ENCODE measurements at regions not wholly inside any gene's neighbourhood (a gene's known extent, or its start where the extent isn't known, plus 50 kb on each side); places are given as distances from the start of the nearest gene placed in this dataset.

DNA sequence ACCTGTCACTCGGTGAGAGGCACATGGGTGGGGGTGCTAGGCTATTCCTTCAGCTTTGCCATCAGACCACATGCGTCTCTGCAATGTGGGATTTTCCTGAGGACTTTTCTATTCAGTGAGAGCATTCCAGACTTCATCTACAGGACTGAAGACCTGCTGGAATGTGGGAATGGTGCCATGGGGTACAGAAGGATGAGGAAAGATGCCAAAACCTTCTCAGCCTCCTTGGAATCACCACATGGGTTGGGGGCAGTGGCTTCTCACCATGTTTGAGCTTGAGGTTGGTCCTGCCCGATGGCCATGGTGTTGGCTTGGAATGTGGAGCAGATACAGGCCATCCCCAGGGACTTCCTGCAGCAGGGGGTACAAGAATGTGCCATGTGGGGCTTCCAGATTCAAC lies 80.9 kb upstream of the KLF13 start:
- DNase-seq: no peak

DNA sequence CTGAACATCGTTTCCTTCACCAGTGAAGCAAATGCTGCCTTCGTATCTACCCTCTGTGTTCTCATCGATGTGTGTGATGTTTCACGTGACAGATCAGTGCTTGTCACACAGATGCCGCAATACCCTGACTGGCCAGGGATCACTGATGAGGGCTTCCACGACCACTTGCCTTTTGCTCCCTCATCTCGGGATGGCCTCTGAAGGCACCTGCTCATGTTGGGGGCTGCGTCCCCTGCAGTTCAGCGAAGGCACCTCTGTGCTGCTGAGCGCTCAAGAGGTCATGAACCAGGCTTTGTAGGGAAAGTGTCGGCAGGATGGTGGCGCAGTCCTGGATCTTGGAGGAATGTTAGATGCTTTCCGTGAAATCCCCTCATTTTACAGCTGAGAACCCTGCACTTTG lies 79.2 kb upstream of the KLF13 start:
- DNase-seq: no peak

DNA sequence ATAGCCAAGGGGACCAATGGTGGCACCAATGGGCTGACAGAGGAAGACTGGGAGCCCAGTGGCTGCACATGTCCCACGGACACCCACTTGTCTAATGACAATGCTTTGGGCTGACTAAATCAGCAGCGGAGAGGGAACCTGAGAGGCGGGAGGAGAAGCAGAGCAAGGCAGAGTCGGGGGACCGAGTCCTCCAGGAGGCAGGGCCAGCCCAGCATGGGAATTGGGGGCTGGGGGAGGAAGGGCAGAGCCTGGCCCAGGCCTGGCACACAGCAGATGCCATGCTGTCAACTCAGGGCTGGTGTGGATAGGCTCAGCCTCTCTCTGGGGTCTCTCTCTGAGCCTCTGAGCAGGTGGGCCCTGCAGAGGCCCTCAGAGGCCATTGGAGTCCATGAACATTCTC lies 78.4 kb upstream of the KLF13 start:
- no peak for DNase-seq

DNA sequence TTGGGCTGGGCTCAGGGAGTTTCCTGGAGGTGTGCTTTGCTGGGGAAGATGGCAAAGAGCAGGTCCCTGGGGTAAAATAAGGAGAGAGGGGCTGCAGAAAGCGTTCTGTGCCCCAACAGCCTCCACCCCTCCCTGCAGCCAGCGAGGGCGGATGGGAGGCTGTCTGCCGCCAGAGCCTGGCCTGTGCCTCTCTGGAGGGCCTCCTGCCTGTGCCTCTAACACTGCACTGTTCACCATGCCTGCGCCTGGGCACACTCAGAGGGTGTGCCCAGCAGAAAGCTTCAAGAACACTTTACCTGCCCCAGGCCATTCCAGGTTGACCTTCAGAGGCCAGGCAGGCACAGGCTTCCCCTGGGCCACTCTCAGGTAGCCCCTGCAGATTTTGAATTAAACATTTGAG lies 77.7 kb upstream of the KLF13 start:
- DNase-seq: no peak

DNA sequence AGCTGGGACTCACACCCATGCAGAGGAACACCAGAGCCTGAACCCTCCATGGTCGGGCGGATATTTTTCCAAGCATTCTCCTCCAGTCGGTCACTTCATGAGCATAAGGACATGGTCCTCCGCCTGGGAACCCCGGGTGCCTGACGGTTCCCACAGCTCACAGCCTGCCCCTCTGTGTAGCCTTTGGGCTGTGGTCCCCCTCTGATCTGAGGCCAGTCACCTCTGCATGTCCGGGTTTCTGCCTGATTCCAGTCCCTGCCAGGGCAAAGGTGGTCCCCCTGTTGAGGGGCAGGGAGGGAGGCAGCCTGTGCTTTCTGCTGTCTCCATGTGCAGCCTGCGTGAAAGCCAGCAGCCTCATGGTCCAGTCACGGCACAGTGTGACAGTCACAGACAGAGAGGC lies 76.6 kb upstream of the KLF13 start:
- DNase-seq: no peak

DNA sequence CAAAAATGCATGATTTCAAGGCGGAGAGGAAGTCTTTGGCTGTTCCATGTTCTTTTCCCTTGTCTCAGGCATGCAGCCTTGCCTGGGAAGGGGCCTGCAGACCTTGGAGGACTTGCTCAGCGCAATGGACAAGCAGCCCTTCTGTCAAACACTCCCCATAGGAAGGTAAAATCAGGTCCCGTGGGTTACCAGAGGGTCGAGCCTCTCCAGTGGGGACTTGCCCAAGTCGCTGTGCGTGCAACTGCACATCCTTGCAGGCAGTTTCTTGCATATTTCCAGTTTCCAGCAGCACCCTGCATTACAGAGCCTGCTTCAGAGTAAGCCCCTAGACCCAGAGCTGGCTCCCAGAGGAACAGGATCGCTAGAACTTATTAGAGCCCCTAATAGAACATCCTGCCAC lies 75.5 kb upstream of the KLF13 start:
- no peak for DNase-seq

DNA sequence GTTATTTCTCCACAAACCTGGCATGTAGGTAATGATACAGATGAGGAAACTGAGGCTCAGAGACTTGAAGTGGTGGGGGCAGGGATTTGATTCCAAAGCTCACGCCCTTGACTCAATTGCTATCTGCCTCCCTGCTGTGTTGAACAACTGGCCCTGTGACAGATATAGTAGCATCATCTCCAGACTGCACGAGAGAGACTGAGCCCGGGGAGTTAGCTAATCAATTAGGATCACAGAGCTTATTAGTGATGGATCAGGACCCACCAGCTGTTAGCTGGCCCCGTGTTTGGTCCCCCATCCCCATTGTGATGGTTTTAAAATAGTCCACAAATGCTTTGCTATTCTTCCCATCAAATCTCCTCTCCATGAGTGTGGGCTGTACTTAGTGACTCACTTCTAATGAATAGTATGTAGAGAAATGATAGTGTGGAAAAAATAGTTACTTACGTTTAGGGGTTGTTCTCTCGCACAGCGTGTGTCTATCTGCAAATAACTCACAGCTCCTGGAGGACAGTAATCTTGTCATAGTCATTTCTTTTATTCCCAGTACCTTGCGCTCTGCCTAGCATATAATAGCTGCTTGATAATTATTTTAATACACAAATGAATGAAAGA lies 74.4 kb upstream of the KLF13 start:
- DNase-seq: peak; percentile 23

DNA sequence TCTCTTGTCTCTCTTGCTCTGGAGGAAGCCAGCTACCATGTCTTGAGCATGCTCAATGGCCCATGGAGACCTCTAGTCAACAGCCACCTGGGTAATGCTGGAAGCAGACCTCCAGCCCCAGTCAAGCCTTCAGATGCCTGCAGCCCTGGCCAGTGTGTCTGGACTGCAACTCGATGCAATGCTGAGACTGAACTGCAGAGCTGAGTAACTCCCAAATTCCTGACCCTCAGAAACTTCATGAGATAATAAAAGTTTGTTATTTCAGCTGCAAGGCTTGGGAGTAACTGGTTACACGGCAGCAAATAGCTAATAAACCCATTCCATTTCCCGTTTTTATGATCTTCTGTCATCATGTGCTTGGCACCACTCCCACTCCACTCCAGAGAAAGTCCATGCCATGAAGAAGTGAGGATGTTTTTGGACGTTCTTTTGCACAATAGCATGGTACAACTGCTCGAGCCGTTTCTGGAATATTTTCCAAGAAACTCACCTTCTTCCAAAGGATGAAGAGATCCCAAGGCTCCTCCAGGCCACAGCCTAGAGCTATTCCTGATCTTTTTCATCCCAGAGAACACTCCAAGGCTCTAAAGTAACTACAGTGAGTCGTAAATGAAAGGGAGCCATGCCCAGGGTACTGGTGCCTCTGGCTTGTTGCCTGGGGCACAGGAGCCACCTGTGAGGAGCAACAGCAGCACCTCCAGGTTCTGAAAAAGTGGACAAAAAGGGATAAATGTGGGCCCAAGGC lies 72.0 kb upstream of the KLF13 start:
- DNase-seq: no peak

DNA sequence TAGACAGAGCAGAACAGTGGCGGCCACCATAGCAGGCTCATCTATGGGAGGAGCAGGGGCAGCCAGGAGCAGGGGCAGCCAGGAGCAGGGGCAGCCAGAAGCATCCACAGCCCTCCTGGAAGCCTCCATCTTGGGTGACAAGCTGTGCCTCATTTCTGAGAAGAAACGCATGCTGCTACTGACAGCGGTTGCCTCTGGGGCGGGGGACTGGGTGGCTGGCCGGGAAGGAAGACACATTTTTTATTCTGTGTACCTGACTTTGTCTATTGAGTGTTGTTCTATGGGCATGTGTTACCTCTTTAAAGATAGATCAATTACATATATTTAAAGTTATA lies 71.5 kb upstream of the KLF13 start:
- no peak for DNase-seq

DNA sequence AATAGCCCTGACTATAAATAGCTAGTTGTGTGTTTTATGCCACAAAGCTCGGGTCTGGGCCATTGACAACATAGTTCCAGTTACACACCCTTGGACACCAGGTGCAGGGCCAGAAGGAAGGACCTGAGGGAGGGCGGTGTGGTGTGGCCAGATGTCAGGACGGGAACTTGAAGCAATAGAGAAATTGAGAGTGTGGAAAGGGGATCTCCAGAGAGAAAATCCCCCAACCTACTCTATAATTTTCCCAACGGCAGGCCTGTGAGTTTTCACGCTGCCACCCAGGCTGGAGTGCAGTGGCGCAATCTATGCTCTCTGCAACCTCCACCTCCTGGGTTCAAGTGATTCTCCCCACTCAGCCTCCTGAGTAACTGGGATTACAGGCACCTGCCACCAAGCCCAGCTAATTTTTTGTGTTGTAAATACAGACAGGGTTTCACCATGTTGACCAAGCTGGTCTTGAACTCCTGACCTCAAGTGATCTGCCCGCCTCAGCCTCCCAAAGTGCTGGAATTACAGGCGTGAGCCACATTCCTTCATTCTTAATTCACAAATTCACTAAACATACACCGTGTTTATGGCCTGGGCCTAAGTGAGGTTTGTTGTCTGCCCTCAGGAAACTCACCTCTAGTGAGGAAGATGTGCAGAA lies 70.8 kb upstream of the KLF13 start:
- no peak for DNase-seq

DNA sequence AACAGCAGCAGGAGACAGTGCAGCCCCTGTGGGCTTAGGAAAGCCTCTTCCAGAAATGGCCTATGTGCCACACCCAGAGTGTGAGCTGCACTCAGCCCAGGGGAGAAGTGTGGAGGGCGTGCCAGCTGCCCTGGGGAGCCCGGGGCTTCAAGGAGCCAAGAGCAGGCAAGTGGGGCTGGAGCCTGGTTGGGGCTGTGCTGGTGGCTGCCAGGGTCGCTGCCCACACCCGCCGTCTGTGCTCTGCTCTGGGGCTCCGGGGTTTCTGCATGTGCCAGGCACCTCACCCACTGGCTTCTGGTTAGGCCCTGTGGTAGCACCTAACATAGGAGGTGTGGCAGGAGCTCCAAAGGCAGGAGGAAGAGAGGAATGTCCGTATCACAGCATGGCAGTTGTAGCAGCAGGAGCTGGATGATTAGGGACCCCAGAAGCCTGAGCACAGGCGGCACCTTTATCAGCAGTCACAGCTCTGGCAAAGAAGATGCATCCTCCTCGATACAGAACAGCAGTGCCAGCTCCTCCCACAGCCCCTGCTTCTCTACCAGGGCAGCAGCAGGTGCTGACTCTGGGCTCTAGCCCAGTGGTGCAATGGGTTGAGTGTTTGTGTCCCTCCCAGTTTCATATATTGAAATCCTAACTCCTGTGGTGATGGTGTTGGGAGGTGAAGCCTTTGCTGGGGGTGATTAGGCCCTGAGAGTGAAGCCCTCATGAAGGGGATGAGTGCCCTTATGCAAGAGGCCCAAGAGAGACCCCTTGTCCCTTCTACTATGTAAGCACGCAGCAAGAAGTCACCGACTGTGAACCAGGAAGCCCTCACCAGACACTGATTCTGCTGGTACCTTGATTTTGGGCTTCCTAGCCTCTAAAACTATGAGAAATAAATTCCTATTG lies 70.0 kb upstream of the KLF13 start:
- DNase-seq: no peak

DNA sequence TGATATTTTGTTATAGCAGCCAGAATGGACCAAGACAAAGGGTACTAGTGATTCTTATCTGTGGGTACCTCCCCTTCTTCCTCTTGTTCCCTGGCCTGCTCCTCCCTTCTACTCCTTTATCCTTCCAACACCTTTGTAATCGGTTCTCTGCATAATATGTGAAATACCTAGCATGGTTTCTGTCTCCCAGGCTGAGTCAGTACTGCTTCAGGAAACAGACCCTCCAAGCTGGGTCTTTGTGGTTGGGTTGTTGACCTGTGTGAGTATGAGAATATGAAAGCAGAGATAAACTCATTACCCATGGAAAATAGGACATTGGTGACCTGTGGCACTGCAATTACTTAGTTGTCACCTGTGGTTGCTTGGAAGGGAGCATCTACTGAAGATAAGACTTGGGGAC lies 69.3 kb upstream of the KLF13 start:
- no peak for DNase-seq

DNA sequence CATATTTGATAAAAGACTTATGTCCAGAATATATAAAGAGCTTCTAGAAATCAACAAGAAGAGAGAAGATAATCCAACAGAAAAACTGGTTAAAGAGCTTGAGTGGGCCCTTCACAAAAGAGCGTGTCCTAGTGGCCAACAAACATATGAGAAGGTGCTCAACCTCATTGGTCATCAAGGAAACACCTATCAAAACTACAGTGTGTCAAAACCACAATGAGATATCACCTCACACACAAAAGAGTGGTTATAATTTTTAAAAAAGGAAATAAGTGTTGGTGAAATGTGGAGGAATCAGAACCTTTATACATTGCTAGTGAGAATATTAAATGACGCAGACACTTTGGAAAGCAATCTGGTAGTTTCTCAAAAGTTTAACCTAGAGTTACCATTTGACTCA lies 68.4 kb upstream of the KLF13 start:
- no peak for DNase-seq

DNA sequence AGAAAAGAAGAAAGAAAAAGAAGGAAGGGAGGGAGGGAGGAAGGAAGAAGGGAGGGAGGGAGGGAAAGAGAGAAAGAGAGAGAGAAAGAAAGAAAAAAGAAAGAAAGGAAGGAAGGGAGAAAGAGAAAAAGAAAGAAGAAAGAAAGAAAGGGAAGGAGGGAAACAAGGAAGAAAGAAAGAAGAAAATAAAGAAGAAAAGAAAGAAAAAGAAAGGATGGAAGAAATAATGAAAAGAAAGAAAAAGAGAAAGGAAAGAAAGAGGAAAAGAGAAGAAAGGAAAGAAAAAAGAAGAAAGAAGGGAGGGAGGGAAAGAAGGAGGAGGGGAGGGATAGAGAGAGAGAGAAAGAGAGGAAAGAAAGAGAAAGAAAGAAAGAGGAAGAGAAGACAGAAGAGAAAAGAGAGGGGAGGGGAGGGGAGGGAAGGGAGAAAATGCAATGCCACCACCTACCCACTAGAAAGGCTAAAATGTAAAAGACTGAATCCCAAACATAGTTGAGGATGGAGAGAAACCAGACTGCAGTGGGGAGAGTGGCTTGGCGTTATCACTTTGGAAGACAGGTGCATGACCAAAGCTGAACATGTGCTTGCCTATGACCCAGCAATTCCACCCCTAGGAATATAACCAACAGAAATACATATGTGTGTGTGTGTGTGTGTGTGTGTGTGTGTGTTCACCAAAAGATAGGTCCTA lies 66.9 kb upstream of the KLF13 start:
- no peak for DNase-seq

DNA sequence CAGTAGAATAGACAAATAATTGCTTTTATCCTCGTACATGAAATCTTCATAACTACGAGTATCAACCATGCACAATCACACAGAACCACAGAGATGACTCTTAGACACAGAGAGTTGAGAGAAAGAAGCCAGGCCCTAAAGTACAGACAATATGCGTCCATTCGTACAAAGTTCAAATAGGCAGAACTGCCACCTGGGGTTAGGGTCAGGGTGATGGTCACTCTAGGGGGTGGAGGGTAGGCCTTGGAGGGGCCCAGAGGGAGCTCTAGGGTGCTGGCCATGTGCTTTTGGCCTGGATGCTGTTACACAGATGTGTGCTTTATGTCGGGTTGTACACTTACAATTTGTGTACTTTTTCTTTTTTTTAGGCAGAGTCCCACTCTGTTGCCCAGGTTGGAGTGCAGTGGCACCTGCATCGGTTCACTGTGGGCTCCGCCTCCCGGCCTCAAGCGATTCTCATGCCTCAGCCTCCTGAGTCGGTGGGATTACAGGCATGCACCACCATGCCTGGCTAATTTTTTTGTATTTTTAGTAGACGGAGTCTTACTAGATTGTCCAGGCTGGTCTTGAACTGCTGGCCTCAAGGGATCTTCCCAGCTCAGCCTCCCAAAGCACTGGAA lies 65.9 kb upstream of the KLF13 start:
- no peak for DNase-seq

DNA sequence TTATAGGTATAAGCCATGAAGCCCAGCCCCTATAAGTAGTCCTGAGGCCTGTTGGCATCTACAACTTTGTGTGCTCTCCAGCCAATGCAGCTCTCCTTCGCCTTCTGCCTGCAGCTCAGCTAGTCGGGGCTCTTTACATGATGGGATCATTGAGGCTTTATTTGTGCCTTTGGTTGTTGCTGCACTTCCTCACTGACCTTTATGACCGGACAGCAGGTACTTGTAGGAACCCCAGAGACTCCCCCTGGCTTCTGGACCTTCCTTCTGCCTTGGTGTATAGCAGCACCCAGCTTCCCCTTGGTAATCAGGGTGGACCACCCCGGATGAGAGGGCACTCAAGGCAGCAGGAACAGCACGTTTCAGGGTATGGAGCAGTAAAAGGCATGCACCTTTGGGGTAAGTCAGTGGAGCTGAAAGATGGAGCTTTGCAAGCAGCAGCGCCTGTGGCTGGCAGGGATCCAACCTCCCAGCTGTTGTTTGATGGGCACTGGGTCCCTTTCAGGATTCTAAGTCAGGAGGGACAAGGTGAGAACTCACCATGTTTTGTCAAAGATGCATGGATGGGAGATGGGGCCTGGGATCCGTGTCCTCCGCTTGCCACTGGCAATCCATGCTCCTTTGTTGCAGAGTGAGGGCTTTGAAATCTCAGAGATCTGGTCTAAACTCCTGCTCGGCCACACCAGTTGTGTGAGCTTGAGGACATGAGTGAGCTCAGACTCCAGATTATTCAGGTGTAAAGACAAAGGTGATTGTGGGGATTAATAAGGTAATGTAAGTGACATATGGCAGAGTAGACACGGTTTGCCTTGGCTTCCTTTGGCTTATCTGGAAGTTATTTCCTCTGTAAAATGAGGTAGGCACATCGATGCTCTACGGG lies 65.1 kb upstream of the KLF13 start:
- peak; percentile 13 for DNase-seq

DNA sequence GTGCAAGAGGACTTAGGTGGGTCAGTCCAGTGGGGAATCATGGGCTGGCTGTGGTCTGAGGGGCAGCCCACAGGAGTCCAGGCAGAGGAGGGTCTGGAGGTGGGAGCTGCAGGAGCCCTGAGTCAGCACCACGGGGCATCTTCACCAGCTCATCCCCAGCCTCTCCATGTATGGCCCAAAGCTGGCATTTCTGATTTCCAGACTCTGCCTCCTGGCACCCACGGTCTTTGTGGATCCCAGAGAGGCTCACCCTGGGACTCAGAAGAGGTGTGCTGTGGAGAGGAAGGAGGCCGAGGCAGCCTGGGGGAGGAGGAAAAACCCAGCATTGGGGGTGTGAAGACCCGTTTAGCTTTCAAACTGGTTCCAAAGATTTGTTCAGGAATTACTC lies 64.5 kb upstream of the KLF13 start:
- no peak for DNase-seq

DNA sequence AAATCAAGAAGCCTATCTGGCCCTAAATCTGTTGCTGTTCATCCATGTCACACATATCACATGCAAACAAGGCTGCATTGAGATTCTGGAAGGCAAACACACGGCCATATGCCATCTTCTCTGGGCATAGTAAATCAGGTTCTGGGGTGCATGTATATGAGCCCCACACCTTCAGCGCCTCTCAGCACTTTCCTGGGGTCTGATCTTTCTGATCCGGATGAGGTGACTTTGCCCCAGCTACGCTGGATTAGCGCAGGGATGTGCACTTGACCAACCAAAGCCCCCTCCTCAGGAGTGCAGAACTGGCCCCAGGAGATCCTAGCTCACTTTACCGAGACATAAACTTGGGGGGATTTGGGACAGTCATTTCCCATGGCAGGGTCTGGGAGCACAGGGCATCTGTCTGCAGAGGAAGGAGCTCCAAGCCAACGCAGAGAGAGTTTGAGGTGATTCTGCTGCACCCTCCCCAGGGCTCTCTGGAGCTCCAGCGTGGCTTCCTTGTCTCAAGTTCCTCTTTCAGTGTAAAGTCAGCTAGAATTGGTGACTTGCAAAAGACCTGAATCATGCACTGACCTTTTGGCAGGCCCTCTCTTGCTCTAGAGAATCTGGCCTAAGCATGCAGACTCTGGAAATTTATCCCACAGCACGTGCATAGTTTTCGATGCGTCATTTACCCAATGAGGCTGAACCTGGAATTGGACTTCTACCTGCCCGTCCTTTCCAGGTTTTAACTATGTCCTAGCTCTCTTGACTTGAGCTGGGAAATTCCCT lies 63.5 kb upstream of the KLF13 start:
- DNase-seq: no peak

DNA sequence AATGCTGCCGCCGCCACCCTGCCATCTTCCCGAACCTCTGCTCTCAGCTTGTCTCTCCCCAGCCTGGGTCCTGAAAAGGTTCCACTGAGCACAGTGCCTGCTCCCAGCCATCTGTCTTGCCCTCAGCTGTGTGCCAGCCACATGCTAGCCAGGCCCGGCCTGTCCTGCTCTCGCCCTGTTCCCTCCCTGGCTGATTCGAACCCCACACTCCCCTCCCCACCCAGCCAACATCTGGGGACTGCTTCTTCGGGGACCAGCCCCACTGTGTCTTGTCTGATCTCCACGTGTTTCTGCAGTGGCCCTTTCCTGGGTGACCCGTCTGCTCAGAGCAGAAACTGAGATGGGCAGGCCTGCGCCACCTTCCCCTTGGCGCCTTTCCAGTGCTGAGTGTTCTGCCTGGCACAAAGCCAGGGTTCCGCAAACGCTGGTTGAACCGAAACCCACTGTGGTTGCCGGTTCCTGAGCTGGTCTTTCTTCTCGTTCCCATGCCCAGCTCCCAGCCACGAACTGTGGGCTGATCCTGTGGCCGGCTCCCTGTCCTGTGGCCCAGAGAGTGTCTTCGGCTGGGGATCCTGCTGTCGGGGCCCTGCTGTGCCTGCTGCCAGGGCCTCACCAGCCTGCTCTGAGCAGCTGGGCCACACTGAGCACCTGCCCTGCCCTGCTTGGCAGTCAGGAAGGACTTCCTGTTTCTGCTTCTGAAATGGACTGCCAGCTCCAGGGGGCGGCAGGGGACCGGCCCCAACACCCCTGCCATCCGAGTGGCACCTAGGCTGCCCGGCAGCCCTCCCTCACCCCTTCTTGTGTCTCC lies 62.7 kb upstream of the KLF13 start:
- peak; percentile 42 for DNase-seq

DNA sequence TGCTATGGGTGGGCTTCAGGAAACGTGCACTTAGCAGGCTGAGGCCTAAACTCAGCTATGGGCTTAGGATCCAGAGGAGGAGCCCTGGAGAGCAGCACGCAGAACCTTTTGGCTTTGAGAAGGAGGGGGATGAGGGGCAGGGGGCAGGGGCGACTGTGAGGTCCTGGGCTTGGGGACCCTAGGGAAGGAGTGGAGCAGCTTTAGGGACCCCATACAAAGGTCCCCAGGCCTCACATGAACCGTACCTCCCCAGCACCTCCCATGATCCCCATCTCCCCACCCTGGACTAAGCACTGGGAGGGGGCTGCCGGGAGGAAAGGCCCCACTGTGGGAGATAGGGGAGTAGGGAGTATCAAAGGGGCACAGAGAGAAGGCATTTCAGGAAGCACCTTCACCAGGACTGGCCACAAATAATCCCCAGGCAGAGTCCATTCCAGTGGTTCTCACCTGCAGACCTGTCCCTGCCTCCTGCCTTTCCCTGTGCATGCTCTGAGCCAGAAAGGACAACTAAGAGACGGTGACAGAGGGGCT lies 62.0 kb upstream of the KLF13 start:
- no peak for DNase-seq

Measured in NCI-H146 (cell line).